ENCODE measurements at regions not wholly inside any gene's neighbourhood (a gene's known extent, or its start where the extent isn't known, plus 50 kb on each side); places are given as distances from the start of the nearest gene placed in this dataset.

DNA sequence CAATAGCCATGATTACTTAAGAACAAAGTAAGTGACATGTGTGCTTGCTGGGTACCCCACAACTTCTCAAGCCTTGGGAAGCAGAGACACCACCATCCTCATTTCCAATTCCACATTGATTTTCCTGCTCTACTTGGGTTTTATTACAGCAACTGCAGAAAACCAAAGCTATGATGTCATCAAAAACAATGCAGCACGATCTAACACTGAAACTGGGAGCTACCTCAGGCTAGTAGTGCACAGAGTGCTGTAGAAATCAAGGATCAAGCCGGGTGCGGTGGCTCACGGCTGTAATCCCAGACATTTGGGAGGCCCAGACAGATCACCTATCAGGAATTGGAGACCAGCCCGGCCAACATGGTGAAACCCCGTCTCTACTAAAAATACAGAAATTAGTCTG lies 174.4 kb upstream of the MSX2 start:
- TF ChIP-seq POLR2A (IDR thresholded peaks at IDR 0.05) (no peak), EP300 (IDR thresholded peaks at IDR 0.05) (no peak)
- TF ChIP-seq, protein P1, sequence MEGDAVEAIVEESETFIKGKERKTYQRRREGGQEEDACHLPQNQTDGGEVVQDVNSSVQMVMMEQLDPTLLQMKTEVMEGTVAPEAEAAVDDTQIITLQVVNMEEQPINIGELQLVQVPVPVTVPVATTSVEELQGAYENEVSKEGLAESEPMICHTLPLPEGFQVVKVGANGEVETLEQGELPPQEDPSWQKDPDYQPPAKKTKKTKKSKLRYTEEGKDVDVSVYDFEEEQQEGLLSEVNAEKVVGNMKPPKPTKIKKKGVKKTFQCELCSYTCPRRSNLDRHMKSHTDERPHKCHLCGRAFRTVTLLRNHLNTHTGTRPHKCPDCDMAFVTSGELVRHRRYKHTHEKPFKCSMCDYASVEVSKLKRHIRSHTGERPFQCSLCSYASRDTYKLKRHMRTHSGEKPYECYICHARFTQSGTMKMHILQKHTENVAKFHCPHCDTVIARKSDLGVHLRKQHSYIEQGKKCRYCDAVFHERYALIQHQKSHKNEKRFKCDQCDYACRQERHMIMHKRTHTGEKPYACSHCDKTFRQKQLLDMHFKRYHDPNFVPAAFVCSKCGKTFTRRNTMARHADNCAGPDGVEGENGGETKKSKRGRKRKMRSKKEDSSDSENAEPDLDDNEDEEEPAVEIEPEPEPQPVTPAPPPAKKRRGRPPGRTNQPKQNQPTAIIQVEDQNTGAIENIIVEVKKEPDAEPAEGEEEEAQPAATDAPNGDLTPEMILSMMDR (IDR thresholded peaks at IDR 0.05), result no peak

Measured in suprapubic skin (tissue), 3 donors.